ENCODE measurements at regions not wholly inside any gene's neighbourhood (a gene's known extent, or its start where the extent isn't known, plus 50 kb on each side); places are given as distances from the start of the nearest gene placed in this dataset.

- no peak for TF ChIP-seq CTCF (IDR thresholded peaks at IDR 0.05; ENCODE audit: control insufficient read depth, extremely low read depth, insufficient read depth)
- H3K4me3 ChIP-seq (ENCODE audit: low read depth, low read length): peak overlapping the region; percentile 62
- no peak for DNase-seq (ENCODE audit: low read depth)
These were observed 404.9 kb downstream of the FLRT2 start for GRCh38 chr14:85934886-85935254.

GRCh38 chr14:85934123-85934885 is 404.4 kb downstream of the FLRT2 start:
- H3K4me3 ChIP-seq (ENCODE audit: low read depth, low read length): peak overlapping the region; percentile 62
- no peak for TF ChIP-seq CTCF (IDR thresholded peaks at IDR 0.05; ENCODE audit: control insufficient read depth, extremely low read depth, insufficient read depth)
- DNase-seq (ENCODE audit: low read depth): peak; percentile 19

DNA sequence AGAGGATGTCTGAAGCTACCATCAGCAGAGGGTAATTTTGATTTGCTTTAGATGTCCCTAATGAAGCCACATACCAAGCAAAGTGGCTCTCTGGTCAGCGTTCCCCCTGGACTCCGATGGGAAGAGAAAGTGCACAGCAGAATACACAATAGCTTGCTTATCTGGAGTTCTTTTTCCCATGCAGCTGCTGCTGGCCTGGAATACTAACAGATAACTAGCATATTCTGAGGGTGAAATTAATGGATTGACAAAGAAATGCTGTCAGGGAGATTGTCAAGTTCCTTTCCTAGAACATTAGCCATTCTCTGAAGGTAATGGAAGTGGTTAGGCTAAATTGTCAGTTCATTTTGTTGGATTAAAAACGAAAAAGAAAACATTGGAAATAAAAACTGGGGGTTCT is 391.3 kb downstream of the FLRT2 start:
- DNase-seq (ENCODE audit: low read depth): no peak
- no peak overlapping the region for H3K4me3 ChIP-seq (ENCODE audit: low read depth, low read length)
- TF ChIP-seq CTCF (IDR thresholded peaks at IDR 0.05; ENCODE audit: control insufficient read depth, extremely low read depth, insufficient read depth): no peak

GRCh38 chr14:85917716-85918115 is 387.8 kb downstream of the FLRT2 start:
- H3K4me3 ChIP-seq (ENCODE audit: low read depth, low read length): no peak overlapping the region
- no peak for TF ChIP-seq CTCF (IDR thresholded peaks at IDR 0.05; ENCODE audit: control insufficient read depth, extremely low read depth, insufficient read depth)
- no peak for DNase-seq (ENCODE audit: low read depth)

DNA sequence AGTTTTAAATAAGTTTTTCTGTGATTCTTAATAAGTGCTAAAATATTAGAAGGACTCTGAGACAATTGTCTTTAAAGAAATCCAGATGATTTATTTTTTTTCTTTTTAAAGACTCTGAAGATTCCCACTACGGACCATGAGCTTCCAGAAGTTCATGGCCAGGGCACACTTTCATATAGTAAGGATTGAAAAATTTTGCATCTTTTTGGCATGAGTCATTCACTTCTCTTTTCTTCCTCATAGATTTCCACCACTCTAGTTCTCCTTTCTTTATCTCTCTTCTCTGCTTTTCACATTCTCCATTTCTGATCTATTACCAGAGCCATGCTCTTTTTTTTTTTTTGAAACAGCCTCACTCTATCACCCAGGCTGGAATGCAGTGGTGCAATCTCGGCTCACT is 385.8 kb downstream of the FLRT2 start:
- no peak for DNase-seq (ENCODE audit: low read depth)
- no peak overlapping the region for H3K4me3 ChIP-seq (ENCODE audit: low read depth, low read length)
- no peak for TF ChIP-seq CTCF (IDR thresholded peaks at IDR 0.05; ENCODE audit: control insufficient read depth, extremely low read depth, insufficient read depth)

DNA sequence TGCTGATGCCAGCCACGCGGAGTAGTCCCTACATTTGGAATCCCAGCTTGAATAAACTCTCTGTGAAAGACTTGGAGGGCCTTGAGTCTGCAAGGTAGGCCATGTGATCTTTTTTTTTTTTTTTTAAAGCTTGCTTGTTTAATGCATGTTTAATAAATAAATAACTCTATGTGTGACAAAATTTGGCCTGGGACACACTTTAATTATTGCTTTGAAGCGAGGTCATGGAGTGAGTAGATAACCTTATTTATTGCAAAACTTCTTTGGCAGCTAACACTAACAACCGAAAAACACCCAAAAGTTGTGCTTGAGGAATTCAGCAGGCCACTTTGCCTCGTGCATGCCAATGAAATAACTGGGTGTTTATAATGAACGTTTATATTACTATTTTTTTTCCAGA is 382.2 kb downstream of the FLRT2 start:
- no peak for DNase-seq (ENCODE audit: low read depth)
- no peak for TF ChIP-seq CTCF (IDR thresholded peaks at IDR 0.05; ENCODE audit: control insufficient read depth, extremely low read depth, insufficient read depth)
- H3K4me3 ChIP-seq (ENCODE audit: low read depth, low read length): no peak overlapping the region

- TF ChIP-seq CTCF (IDR thresholded peaks at IDR 0.05; ENCODE audit: control insufficient read depth, extremely low read depth, insufficient read depth): no peak
- no peak for DNase-seq (ENCODE audit: low read depth)
- H3K4me3 ChIP-seq (ENCODE audit: low read depth, low read length): no peak overlapping the region
These were observed 381.1 kb downstream of the FLRT2 start for GRCh38 chr14:85911044-85911443.
